Right renal cortex interstitium (tissue), 3 donors: ENCODE measurements at regions not wholly inside any gene's neighbourhood (a gene's known extent, or its start where the extent isn't known, plus 50 kb on each side); places are given as distances from the start of the nearest gene placed in this dataset.
A peak's percentile ranks its signal among the peaks of the same experiment; 100 is the strongest.

Experiments used
- DNase-seq, 3 donors: peaks; one replicate each; pipeline ENCODE4 v3.0.0-alpha.2; 2013; ENCODE audit warnings: low read depth in 3 of 3, low spot score in 2 of 3

GRCh38 chr11:95692526-95693260, 96.9 kb downstream of the FAM76B start:
- no peak for DNase-seq

GRCh38 chr11:95690100-95690499, 99.5 kb downstream of the FAM76B start:
- no peak for DNase-seq

GRCh38 chr11:95688501-95689222, 100.9 kb downstream of the FAM76B start:
- no peak for DNase-seq

- no peak for DNase-seq
These were observed 101.6 kb downstream of the FAM76B start for GRCh38 chr11:95688015-95688414.

GRCh38 chr11:95686265-95686664, 103.3 kb downstream of the FAM76B start:
- no peak for DNase-seq

GRCh38 chr11:95684701-95685100, 104.9 kb downstream of the FAM76B start:
- DNase-seq = no peak

- DNase-seq = no peak
These were observed 105.4 kb downstream of the FAM76B start for GRCh38 chr11:95684170-95684569.

GRCh38 chr11:95682552-95682951, 107.0 kb downstream of the FAM76B start:
- no peak for DNase-seq

GRCh38 chr11:95680169-95680929, 109.2 kb downstream of the FAM76B start:
- no peak for DNase-seq

GRCh38 chr11:95678988-95679387, 110.6 kb downstream of the FAM76B start:
- DNase-seq = no peak

- no peak for DNase-seq
These were observed 113.3 kb downstream of the FAM76B start for GRCh38 chr11:95676308-95676707.

GRCh38 chr11:95675585-95675984, 114.0 kb downstream of the FAM76B start:
- DNase-seq = no peak

- DNase-seq = no peak
These were observed 114.8 kb downstream of the FAM76B start for GRCh38 chr11:95674657-95675358.

GRCh38 chr11:95671768-95672167, 117.8 kb downstream of the FAM76B start:
- DNase-seq = peak; percentile 69 to 74 (median 73)

GRCh38 chr11:95668131-95668530, 121.5 kb downstream of the FAM76B start:
- DNase-seq = no peak

GRCh38 chr11:95661162-95661561, 128.4 kb downstream of the FAM76B start:
- DNase-seq = no peak

GRCh38 chr11:95660038-95660437, 129.5 kb downstream of the FAM76B start:
- no peak for DNase-seq

GRCh38 chr11:95659088-95659487, 130.5 kb downstream of the FAM76B start:
- no peak for DNase-seq

- DNase-seq = no peak
These were observed 134.0 kb downstream of the FAM76B start for GRCh38 chr11:95655536-95655935.

- DNase-seq = no peak
These were observed 135.9 kb downstream of the FAM76B start for GRCh38 chr11:95653680-95654079.

GRCh38 chr11:95653099-95653498, 136.5 kb downstream of the FAM76B start:
- DNase-seq = no peak
